HG03135 (cell line): ENCODE measurements at regions not wholly inside any gene's neighbourhood (a gene's known extent, or its start where the extent isn't known, plus 50 kb on each side); places are given as distances from the start of the nearest gene placed in this dataset.
"Not testable (repeated sequence)": the region's sequence is repeated elsewhere in the genome, so short reads cannot be mapped to it uniquely, and the experiment has no call there.

Source experiments
- ATAC-seq: cut with Tn5 transposase; IDR thresholded peaks from one replicate; pipeline ENCODE4 v1.9.1; 2021; ENCODE audit warnings: mild to moderate bottlenecking, moderate library complexity; ENCODE audit not compliant: unreplicated experiment

GRCh38 chr13:110809871-110810486 lies 96.5 kb downstream of the ING1 start:
- ATAC-seq, result no peak

- no peak for ATAC-seq
Observed at GRCh38 chr13:110811008-110811720, 97.7 kb downstream of the ING1 start.

- ATAC-seq, result no peak
Observed at GRCh38 chr13:110811771-110812120, 98.2 kb downstream of the ING1 start.

- ATAC-seq, result no peak
Observed at GRCh38 chr13:110812121-110812868, 98.8 kb downstream of the ING1 start.

- no peak for ATAC-seq
Observed at GRCh38 chr13:110812869-110813645, 99.6 kb downstream of the ING1 start.

- no peak for ATAC-seq
Observed at GRCh38 chr13:110813646-110814624, 100.4 kb downstream of the ING1 start.

GRCh38 chr13:110815471-110816204 lies 99.2 kb downstream of the ANKRD10 start:
- ATAC-seq, result no peak

GRCh38 chr13:110816500-110816899 lies 98.4 kb downstream of the ANKRD10 start:
- ATAC-seq, result no peak

- no peak for ATAC-seq
Observed at GRCh38 chr13:110817143-110817542, 97.7 kb downstream of the ANKRD10 start.

- ATAC-seq, result no peak
Observed at GRCh38 chr13:110818747-110819146, 96.1 kb downstream of the ANKRD10 start.

- ATAC-seq, result peak; percentile 70
Observed at GRCh38 chr13:110819203-110820014, 95.5 kb downstream of the ANKRD10 start.

GRCh38 chr13:110820322-110820721 lies 94.5 kb downstream of the ANKRD10 start:
- ATAC-seq, result no peak

- not testable (repeated sequence) for ATAC-seq
Observed at GRCh38 chr13:110821837-110822668, 92.8 kb downstream of the ANKRD10 start.

GRCh38 chr13:110822669-110822945 lies 92.3 kb downstream of the ANKRD10 start:
- ATAC-seq, result no peak

GRCh38 chr13:110824702-110825300 lies 90.1 kb downstream of the ANKRD10 start:
- ATAC-seq, result no peak

GRCh38 chr13:110825516-110825915 lies 89.4 kb downstream of the ANKRD10 start:
- no peak for ATAC-seq

- ATAC-seq, result no peak
Observed at GRCh38 chr13:110826101-110826500, 88.8 kb downstream of the ANKRD10 start.
